Stimulated activated effector memory CD8-positive, alpha-beta T cell treated with anti-CD3 and anti-CD28 coated beads, Interleukin-12 subunit alpha, Interleukin-12 subunit beta, amount 100 ng/mL, for 72 hours (primary cell): ENCODE measurements at regions not wholly inside any gene's neighbourhood (a gene's known extent, or its start where the extent isn't known, plus 50 kb on each side); places are given as distances from the start of the nearest gene placed in this dataset.

Source experiments
- ATAC-seq: fragments of 150-1000 bp; cut with Tn5 transposase; 2 replicates; pipeline ENCODE4 v1.10.0; 2021
- DNase-seq, 2 donors: peaks; one replicate each; pipeline ENCODE4 v3.0.0; 2021 to 2022; ENCODE audit warnings: low spot score in 2 of 2
- H3K27ac Mint-ChIP-seq: one replicate; pipeline ENCODE4 v1.8.0; 2022; ENCODE audit warnings: mild to moderate bottlenecking, mixed read lengths
- H3K36me3 Mint-ChIP-seq: one replicate; pipeline ENCODE4 v1.8.0; 2022; ENCODE audit warnings: mild to moderate bottlenecking, mixed read lengths
- H3K4me1 Mint-ChIP-seq: one replicate; pipeline ENCODE4 v1.8.0; 2022; ENCODE audit warnings: mixed read lengths
- H3K4me3 Mint-ChIP-seq: one replicate; pipeline ENCODE4 v1.8.0; 2022; ENCODE audit warnings: mild to moderate bottlenecking, mixed read lengths
- H3K9me3 Mint-ChIP-seq: one replicate; pipeline ENCODE4 v1.8.0; 2022; ENCODE audit warnings: mixed read lengths

GRCh38 chr11:29023761-29024160 is 915.6 kb downstream of the METTL15 start:
- Mint-ChIP-seq H3K27ac (no peak overlapping the region), H3K4me3 (no peak overlapping the region), H3K36me3 (no peaks in the 10 kb centered on the region), H3K9me3 (peaks cover 30% of the 10 kb centered on the region), H3K4me1 (no peaks in the 10 kb centered on the region)
- ATAC-seq (no peak), DNase-seq (no peak)

GRCh38 chr11:29022676-29023075 is 914.5 kb downstream of the METTL15 start:
- Mint-ChIP-seq H3K27ac (no peak overlapping the region), H3K4me3 (no peak overlapping the region), H3K36me3 (no peaks in the 10 kb centered on the region), H3K9me3 (peaks cover 27% of the 10 kb centered on the region), H3K4me1 (no peaks in the 10 kb centered on the region)
- DNase-seq (no peak), ATAC-seq (no peak)

- peaks cover 18% of the 10 kb centered on the region for H3K9me3 Mint-ChIP-seq
- DNase-seq (no peak), ATAC-seq (no peak)
- H3K36me3 Mint-ChIP-seq = no peaks in the 10 kb centered on the region
- no peaks in the 10 kb centered on the region for H3K4me1 Mint-ChIP-seq
- H3K4me3 Mint-ChIP-seq = no peak overlapping the region
- no peak overlapping the region for H3K27ac Mint-ChIP-seq
Measured at GRCh38 chr11:29019960-29020683, 911.9 kb downstream of the METTL15 start.

GRCh38 chr11:29018631-29019030 is 910.4 kb downstream of the METTL15 start:
- H3K27ac Mint-ChIP-seq = no peak overlapping the region
- no peaks in the 10 kb centered on the region for H3K36me3 Mint-ChIP-seq
- H3K4me1 Mint-ChIP-seq = no peaks in the 10 kb centered on the region
- DNase-seq = no peak
- H3K9me3 Mint-ChIP-seq = peaks cover 18% of the 10 kb centered on the region
- ATAC-seq = no peak
- H3K4me3 Mint-ChIP-seq = no peak overlapping the region

- Mint-ChIP-seq H3K4me1 (no peaks in the 10 kb centered on the region), H3K9me3 (peaks cover 15% of the 10 kb centered on the region), H3K4me3 (no peak overlapping the region), H3K27ac (no peak overlapping the region), H3K36me3 (no peaks in the 10 kb centered on the region)
- ATAC-seq = no peak
- DNase-seq = no peak
Measured at GRCh38 chr11:29017941-29018340, 909.8 kb downstream of the METTL15 start.

GRCh38 chr11:29012507-29012906 is 904.3 kb downstream of the METTL15 start:
- DNase-seq (no peak), ATAC-seq (no peak)
- Mint-ChIP-seq H3K27ac (no peak overlapping the region), H3K4me1 (no peaks in the 10 kb centered on the region), H3K9me3 (peaks cover 15% of the 10 kb centered on the region), H3K4me3 (no peak overlapping the region), H3K36me3 (no peaks in the 10 kb centered on the region)

- ATAC-seq (no peak), DNase-seq (no peak)
- Mint-ChIP-seq H3K4me3 (no peak overlapping the region), H3K27ac (no peak overlapping the region), H3K9me3 (peaks cover 21% of the 10 kb centered on the region), H3K36me3 (no peaks in the 10 kb centered on the region), H3K4me1 (no peaks in the 10 kb centered on the region)
Measured at GRCh38 chr11:29009426-29009825, 901.2 kb downstream of the METTL15 start.

GRCh38 chr11:29008481-29008880 is 900.3 kb downstream of the METTL15 start:
- no peak overlapping the region for H3K4me3 Mint-ChIP-seq
- no peaks in the 10 kb centered on the region for H3K36me3 Mint-ChIP-seq

GRCh38 chr11:29006668-29007067 is 898.5 kb downstream of the METTL15 start:
- Mint-ChIP-seq H3K27ac (no peak overlapping the region), H3K36me3 (no peaks in the 10 kb centered on the region), H3K4me1 (no peaks in the 10 kb centered on the region), H3K4me3 (no peak overlapping the region), H3K9me3 (peaks cover 17% of the 10 kb centered on the region)
- DNase-seq = no peak
- ATAC-seq = no peak

More at GRCh38 chr11:29008481-29008880, 900.3 kb downstream of the METTL15 start:
- Mint-ChIP-seq H3K9me3 (peaks cover 21% of the 10 kb centered on the region), H3K4me1 (no peaks in the 10 kb centered on the region), H3K27ac (no peak overlapping the region)
- DNase-seq (no peak), ATAC-seq (no peak)

- H3K4me3 Mint-ChIP-seq = no peak overlapping the region
Measured at GRCh38 chr11:29005401-29005980, 897.3 kb downstream of the METTL15 start.

GRCh38 chr11:29002816-29003215 is 894.6 kb downstream of the METTL15 start:
- H3K9me3 Mint-ChIP-seq = peaks cover 20% of the 10 kb centered on the region
- H3K4me3 Mint-ChIP-seq = no peak overlapping the region
- H3K4me1 Mint-ChIP-seq = no peaks in the 10 kb centered on the region
- no peak overlapping the region for H3K27ac Mint-ChIP-seq
- ATAC-seq = no peak
- no peak for DNase-seq
- H3K36me3 Mint-ChIP-seq = no peaks in the 10 kb centered on the region

More at GRCh38 chr11:29005401-29005980, 897.3 kb downstream of the METTL15 start:
- no peaks in the 10 kb centered on the region for H3K4me1 Mint-ChIP-seq
- DNase-seq (no peak), ATAC-seq (no peak)
- no peaks in the 10 kb centered on the region for H3K36me3 Mint-ChIP-seq
- no peak overlapping the region for H3K27ac Mint-ChIP-seq
- peaks cover 15% of the 10 kb centered on the region for H3K9me3 Mint-ChIP-seq

- no peak overlapping the region for H3K27ac Mint-ChIP-seq
- DNase-seq = no peak
Measured at GRCh38 chr11:28999620-29000019, 891.4 kb downstream of the METTL15 start.

GRCh38 chr11:28992996-28993395 is 884.8 kb downstream of the METTL15 start:
- peaks cover 9% of the 10 kb centered on the region for H3K9me3 Mint-ChIP-seq
- H3K4me3 Mint-ChIP-seq = no peak overlapping the region
- ATAC-seq (no peak), DNase-seq (no peak)
- no peak overlapping the region for H3K27ac Mint-ChIP-seq
- H3K36me3 Mint-ChIP-seq = no peaks in the 10 kb centered on the region
- no peaks in the 10 kb centered on the region for H3K4me1 Mint-ChIP-seq

More at GRCh38 chr11:28999620-29000019, 891.4 kb downstream of the METTL15 start:
- no peak for ATAC-seq
- Mint-ChIP-seq H3K36me3 (no peaks in the 10 kb centered on the region), H3K4me1 (no peaks in the 10 kb centered on the region), H3K4me3 (no peak overlapping the region), H3K9me3 (peaks cover 14% of the 10 kb centered on the region)

GRCh38 chr11:28984231-28984630 is 876.0 kb downstream of the METTL15 start:
- Mint-ChIP-seq H3K27ac (no peak overlapping the region), H3K9me3 (peaks cover 13% of the 10 kb centered on the region), H3K4me1 (no peaks in the 10 kb centered on the region), H3K36me3 (no peaks in the 10 kb centered on the region), H3K4me3 (no peak overlapping the region)
- ATAC-seq (no peak), DNase-seq (no peak)

- ATAC-seq = no peak
- Mint-ChIP-seq H3K4me1 (no peaks in the 10 kb centered on the region), H3K27ac (no peak overlapping the region)
Measured at GRCh38 chr11:28983780-28984179, 875.6 kb downstream of the METTL15 start.

GRCh38 chr11:28981381-28981780 is 873.2 kb downstream of the METTL15 start:
- ATAC-seq = no peak
- Mint-ChIP-seq H3K4me1 (no peaks in the 10 kb centered on the region), H3K27ac (no peak overlapping the region), H3K36me3 (no peaks in the 10 kb centered on the region), H3K4me3 (no peak overlapping the region), H3K9me3 (peaks cover 13% of the 10 kb centered on the region)
- no peak for DNase-seq

More at GRCh38 chr11:28983780-28984179, 875.6 kb downstream of the METTL15 start:
- no peak overlapping the region for H3K4me3 Mint-ChIP-seq
- H3K36me3 Mint-ChIP-seq = no peaks in the 10 kb centered on the region
- DNase-seq = no peak
- peaks cover 13% of the 10 kb centered on the region for H3K9me3 Mint-ChIP-seq
